ENCODE measurements at regions not wholly inside any gene's neighbourhood (a gene's known extent, or its start where the extent isn't known, plus 50 kb on each side); places are given as distances from the start of the nearest gene placed in this dataset.

GRCh38 chr9:71403106-71403505, 281.7 kb upstream of the TRPM3 start:
- no peaks in the 10 kb centered on the region for H3K9me2 ChIP-seq (replicated peaks; ENCODE audit: low read length)
- H3K4me1 ChIP-seq (ENCODE audit: insufficient read depth, low read length): no peaks in the 10 kb centered on the region
- ATAC-seq (no peak), DNase-seq (no peak)
- TF ChIP-seq EZH2phosphoT487 (IDR thresholded peaks at IDR 0.05; ENCODE audit: borderline replicate concordance, low read length): no peak
- TF ChIP-seq EZH2 (IDR thresholded peaks at IDR 0.05; ENCODE audit: low read length, unreplicated experiment): no peak
- TF ChIP-seq CTCF (conservative IDR thresholded peaks at IDR 0.05; ENCODE audit: low read depth, low read length): no peak
- no peak overlapping the region for H3K27ac ChIP-seq (ENCODE audit: low read length)
- H3K9ac ChIP-seq (ENCODE audit: low read length): no peak overlapping the region
- no peak overlapping the region for H2AFZ ChIP-seq (ENCODE audit: low read length)
- H3K4me3 ChIP-seq (ENCODE audit: low read length): no peak overlapping the region
- no peaks in the 10 kb centered on the region for H3K9me3 ChIP-seq (ENCODE audit: low read length)
- H3K79me2 ChIP-seq (ENCODE audit: low read length): no peaks in the 10 kb centered on the region
- no peaks in the 10 kb centered on the region for H4K20me1 ChIP-seq (ENCODE audit: low read length)
- intact Hi-C loops (cut with micrococcal nuclease): no loop called here
- no peak overlapping the region for H3K4me2 ChIP-seq (ENCODE audit: low read length)
- POLR2A ChIA-PET (ENCODE audit: unreplicated experiment): no interaction called here
- H3K36me3 ChIP-seq (ENCODE audit: low read depth, low read length): no peaks in the 10 kb centered on the region
- H3F3A ChIP-seq (ENCODE audit: low read length, unreplicated experiment): no peaks in the 10 kb centered on the region
- BruUV-seq (replicated peaks): no TSS peak
- CTCF ChIA-PET: no interaction called here
- peaks cover 10% of the 10 kb centered on the region; the same call in 1 of the 2 replicates for H3K27me3 ChIP-seq (ENCODE audit: low read length)

GRCh38 chr9:71393005-71393404, 271.6 kb upstream of the TRPM3 start:
- no peaks in the 10 kb centered on the region for H3K36me3 ChIP-seq (ENCODE audit: low read depth, low read length)
- H3K9me3 ChIP-seq (ENCODE audit: low read length): no peaks in the 10 kb centered on the region
- no TSS peak for BruUV-seq (replicated peaks)
- DNase-seq (no peak), ATAC-seq (no peak)
- no peak overlapping the region for H3K27ac ChIP-seq (ENCODE audit: low read length)
- no peaks in the 10 kb centered on the region for H3K79me2 ChIP-seq (ENCODE audit: low read length)
- CTCF ChIA-PET: no interaction called here
- TF ChIP-seq CTCF (conservative IDR thresholded peaks at IDR 0.05; ENCODE audit: low read depth, low read length) (no peak), EZH2 (IDR thresholded peaks at IDR 0.05; ENCODE audit: low read length, unreplicated experiment) (no peak), EZH2phosphoT487 (IDR thresholded peaks at IDR 0.05; ENCODE audit: borderline replicate concordance, low read length) (no peak)
- H3K27me3 ChIP-seq (ENCODE audit: low read length): peaks cover 39% of the 10 kb centered on the region
- no peak overlapping the region for H3K9ac ChIP-seq (ENCODE audit: low read length)
- no peak overlapping the region for H3K4me3 ChIP-seq (ENCODE audit: low read length)
- POLR2A ChIA-PET (ENCODE audit: unreplicated experiment): no interaction called here
- H3K9me2 ChIP-seq (replicated peaks; ENCODE audit: low read length): no peaks in the 10 kb centered on the region
- no peaks in the 10 kb centered on the region for H3K4me1 ChIP-seq (ENCODE audit: insufficient read depth, low read length)
- no peak overlapping the region for H3K4me2 ChIP-seq (ENCODE audit: low read length)
- no peaks in the 10 kb centered on the region for H4K20me1 ChIP-seq (ENCODE audit: low read length)
- H3F3A ChIP-seq (ENCODE audit: low read length, unreplicated experiment): no peaks in the 10 kb centered on the region
- H2AFZ ChIP-seq (ENCODE audit: low read length): no peak overlapping the region
- intact Hi-C loops (cut with micrococcal nuclease): no loop called here

- ATAC-seq: no peak
- TF ChIP-seq CTCF (conservative IDR thresholded peaks at IDR 0.05; ENCODE audit: low read depth, low read length) (no peak), EZH2 (IDR thresholded peaks at IDR 0.05; ENCODE audit: low read length, unreplicated experiment) (no peak), EZH2phosphoT487 (IDR thresholded peaks at IDR 0.05; ENCODE audit: borderline replicate concordance, low read length) (no peak)
- POLR2A ChIA-PET (ENCODE audit: unreplicated experiment): no interaction called here
Observed at GRCh38 chr9:71384343-71384742, 262.9 kb upstream of the TRPM3 start.

More at GRCh38 chr9:71384343-71384742, 262.9 kb upstream of the TRPM3 start:
- Histone ChIP-seq H3K9me3 (ENCODE audit: low read length) (no peaks in the 10 kb centered on the region), H3K9me2 (replicated peaks; ENCODE audit: low read length) (no peaks in the 10 kb centered on the region), H4K20me1 (ENCODE audit: low read length) (no peaks in the 10 kb centered on the region), H2AFZ (ENCODE audit: low read length) (no peak overlapping the region), H3K4me3 (ENCODE audit: low read length) (no peak overlapping the region), H3K4me2 (ENCODE audit: low read length) (no peak overlapping the region), H3K4me1 (ENCODE audit: insufficient read depth, low read length) (no peaks in the 10 kb centered on the region), H3K27me3 (ENCODE audit: low read length) (peaks cover 11% of the 10 kb centered on the region), H3F3A (ENCODE audit: low read length, unreplicated experiment) (no peaks in the 10 kb centered on the region), H3K79me2 (ENCODE audit: low read length) (no peaks in the 10 kb centered on the region), H3K36me3 (ENCODE audit: low read depth, low read length) (no peaks in the 10 kb centered on the region), H3K27ac (ENCODE audit: low read length) (no peak overlapping the region), H3K9ac (ENCODE audit: low read length) (no peak overlapping the region)
- CTCF ChIA-PET: no interaction called here
- DNase-seq: no peak
- intact Hi-C loops (cut with micrococcal nuclease): no loop called here
- no TSS peak for BruUV-seq (replicated peaks)

All from PC-3 (cell line).